ENCODE measurements at regions not wholly inside any gene's neighbourhood (a gene's known extent, or its start where the extent isn't known, plus 50 kb on each side); places are given as distances from the start of the nearest gene placed in this dataset.
"Not testable (repeated sequence)": the region's sequence is repeated elsewhere in the genome, so short reads cannot be mapped to it uniquely, and the experiment has no call there.

GRCh38 chr1:232319072-232319471, 310.9 kb downstream of the SIPA1L2 start:
- no peaks in the 10 kb centered on the region for H3K4me1 ChIP-seq (ENCODE audit: insufficient read depth, low read length)
- H3K9ac ChIP-seq (ENCODE audit: low read depth, low read length), result no peak overlapping the region
- H3K9me3 ChIP-seq (ENCODE audit: control insufficient read depth, insufficient read depth, low read length), result 0 out of 2 replicates have a peak, but pooled peaks cover 3% of the 10 kb centered on the region
- H3K36me3 ChIP-seq (ENCODE audit: insufficient read depth, low read length), result no peaks in the 10 kb centered on the region

- H3K9ac ChIP-seq (ENCODE audit: low read depth, low read length), result no peak overlapping the region
- H3K36me3 ChIP-seq (ENCODE audit: insufficient read depth, low read length), result no peaks in the 10 kb centered on the region
- H3K4me1 ChIP-seq (ENCODE audit: insufficient read depth, low read length), result no peaks in the 10 kb centered on the region
- H3K9me3 ChIP-seq (ENCODE audit: control insufficient read depth, insufficient read depth, low read length), result 0 out of 2 replicates have a peak, but pooled peaks cover 3% of the 10 kb centered on the region
These were observed 311.8 kb downstream of the SIPA1L2 start for GRCh38 chr1:232318143-232318542.

- H3K9me3 ChIP-seq (ENCODE audit: control insufficient read depth, insufficient read depth, low read length), result 0 out of 2 replicates have a peak, but pooled peaks cover 3% of the 10 kb centered on the region
- no peak overlapping the region for H3K9ac ChIP-seq (ENCODE audit: low read depth, low read length)
- no peaks in the 10 kb centered on the region for H3K4me1 ChIP-seq (ENCODE audit: insufficient read depth, low read length)
- H3K36me3 ChIP-seq (ENCODE audit: insufficient read depth, low read length), result no peaks in the 10 kb centered on the region
These were observed 312.6 kb downstream of the SIPA1L2 start for GRCh38 chr1:232317350-232317749.

DNA sequence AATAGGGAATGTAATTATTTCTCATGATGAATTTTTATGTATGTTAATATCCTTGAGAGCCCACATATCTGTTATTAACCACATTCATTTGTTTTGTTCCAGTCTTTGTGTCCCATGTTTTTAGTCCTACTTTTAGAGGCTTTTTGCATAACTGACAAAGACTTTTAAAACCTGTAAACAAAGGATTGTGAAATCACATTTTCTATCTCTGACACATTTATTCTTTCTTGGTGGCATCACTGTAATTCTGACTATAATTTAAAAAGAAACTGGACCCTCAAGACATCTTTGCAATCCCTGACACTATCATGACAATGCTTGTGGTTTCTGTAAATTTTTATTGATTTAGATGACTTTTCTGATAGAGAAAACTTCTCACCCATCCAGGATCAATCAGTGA, 313.1 kb downstream of the SIPA1L2 start:
- Histone ChIP-seq H3K36me3 (ENCODE audit: insufficient read depth, low read length) (no peaks in the 10 kb centered on the region), H3K9me3 (ENCODE audit: control insufficient read depth, insufficient read depth, low read length) (0 out of 2 replicates have a peak, but pooled peaks cover 3% of the 10 kb centered on the region), H3K9ac (ENCODE audit: low read depth, low read length) (no peak overlapping the region), H3K4me1 (ENCODE audit: insufficient read depth, low read length) (no peaks in the 10 kb centered on the region)

GRCh38 chr1:232313876-232314275, 316.1 kb downstream of the SIPA1L2 start:
- H3K9ac ChIP-seq (ENCODE audit: low read depth, low read length); H3K9me3 ChIP-seq (ENCODE audit: control insufficient read depth, insufficient read depth, low read length); H3K4me1 ChIP-seq (ENCODE audit: insufficient read depth, low read length); H3K36me3 ChIP-seq (ENCODE audit: insufficient read depth, low read length): not testable (repeated sequence)

GRCh38 chr1:232310541-232310940, 319.4 kb downstream of the SIPA1L2 start:
- Histone ChIP-seq H3K9ac (ENCODE audit: low read depth, low read length) (no peak overlapping the region), H3K9me3 (ENCODE audit: control insufficient read depth, insufficient read depth, low read length) (no peaks in the 10 kb centered on the region), H3K4me1 (ENCODE audit: insufficient read depth, low read length) (peaks cover 12% of the 10 kb centered on the region), H3K36me3 (ENCODE audit: insufficient read depth, low read length) (no peaks in the 10 kb centered on the region)

GRCh38 chr1:232308616-232309015, 321.3 kb downstream of the SIPA1L2 start:
- H3K36me3 ChIP-seq (ENCODE audit: insufficient read depth, low read length), result no peaks in the 10 kb centered on the region
- H3K9me3 ChIP-seq (ENCODE audit: control insufficient read depth, insufficient read depth, low read length), result no peaks in the 10 kb centered on the region
- peaks cover 12% of the 10 kb centered on the region for H3K4me1 ChIP-seq (ENCODE audit: insufficient read depth, low read length)
- no peak overlapping the region for H3K9ac ChIP-seq (ENCODE audit: low read depth, low read length)

DNA sequence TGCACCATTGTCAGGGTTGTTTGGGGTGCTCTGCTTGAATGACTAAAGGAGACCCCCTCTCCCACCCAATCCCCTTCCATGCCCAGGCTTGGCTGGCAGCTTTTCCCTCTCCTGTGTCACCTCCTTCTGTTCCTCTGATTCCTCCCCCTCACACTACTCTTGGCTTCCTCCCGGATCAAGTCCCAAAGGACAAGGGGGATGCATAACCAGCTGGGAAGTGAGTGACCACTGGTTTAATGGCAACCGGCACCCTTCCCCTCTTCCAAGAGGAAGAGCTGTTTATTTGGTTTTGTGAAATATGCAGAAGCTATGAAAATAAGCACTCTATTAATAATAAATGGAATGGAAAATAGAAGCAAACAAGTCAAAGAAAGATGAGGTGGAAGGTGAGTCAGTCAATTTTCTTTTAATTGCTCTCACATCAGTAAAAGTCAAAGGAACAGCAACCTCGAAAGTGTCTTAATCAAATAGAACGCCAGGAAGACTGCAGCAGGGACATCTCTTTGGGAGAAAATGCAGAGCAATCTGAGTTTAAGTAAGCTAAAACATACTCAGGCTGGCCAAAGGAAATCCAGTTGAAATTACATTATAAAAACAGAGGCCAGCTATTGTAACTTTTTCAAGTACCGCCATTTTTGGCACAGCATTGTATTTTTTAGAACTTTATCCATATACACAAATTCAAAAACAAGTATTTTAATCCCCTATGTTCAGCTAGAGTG, 322.5 kb downstream of the SIPA1L2 start:
- Histone ChIP-seq H3K36me3 (ENCODE audit: insufficient read depth, low read length) (no peaks in the 10 kb centered on the region), H3K4me1 (ENCODE audit: insufficient read depth, low read length) (peaks cover 12% of the 10 kb centered on the region), H3K9me3 (ENCODE audit: control insufficient read depth, insufficient read depth, low read length) (no peaks in the 10 kb centered on the region), H3K9ac (ENCODE audit: low read depth, low read length) (no peak overlapping the region)

GRCh38 chr1:232306269-232306961, 323.5 kb downstream of the SIPA1L2 start:
- Histone ChIP-seq H3K36me3 (ENCODE audit: insufficient read depth, low read length) (no peaks in the 10 kb centered on the region), H3K4me1 (ENCODE audit: insufficient read depth, low read length) (peaks cover 16% of the 10 kb centered on the region), H3K9ac (ENCODE audit: low read depth, low read length) (no peak overlapping the region), H3K9me3 (ENCODE audit: control insufficient read depth, insufficient read depth, low read length) (no peaks in the 10 kb centered on the region)

GRCh38 chr1:232305050-232305449, 324.9 kb downstream of the SIPA1L2 start:
- H3K4me1 ChIP-seq (ENCODE audit: insufficient read depth, low read length), result peaks cover 16% of the 10 kb centered on the region
- H3K9me3 ChIP-seq (ENCODE audit: control insufficient read depth, insufficient read depth, low read length), result no peaks in the 10 kb centered on the region
- H3K9ac ChIP-seq (ENCODE audit: low read depth, low read length), result no peak overlapping the region
- H3K36me3 ChIP-seq (ENCODE audit: insufficient read depth, low read length), result no peaks in the 10 kb centered on the region

DNA sequence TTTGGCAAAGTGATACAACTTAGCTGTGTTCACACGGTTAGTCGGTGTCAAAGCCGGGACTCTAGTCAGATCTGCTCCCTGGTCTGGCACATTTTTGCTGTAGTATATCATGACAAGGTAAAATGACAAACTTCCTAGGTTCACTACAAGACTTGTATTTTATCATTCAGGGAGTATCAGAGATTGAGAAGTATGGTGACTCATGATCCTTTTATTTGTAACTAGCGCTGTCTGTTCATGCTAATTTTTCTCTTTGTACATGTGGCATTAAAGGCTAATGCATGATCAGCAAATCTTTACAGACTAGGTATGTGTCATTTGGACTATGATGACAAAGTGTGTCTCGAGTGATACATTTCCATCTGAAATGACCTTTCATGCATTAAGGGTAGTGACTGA, 326.7 kb downstream of the SIPA1L2 start:
- H3K9me3 ChIP-seq (ENCODE audit: control insufficient read depth, insufficient read depth, low read length), result no peaks in the 10 kb centered on the region
- peaks cover 16% of the 10 kb centered on the region for H3K4me1 ChIP-seq (ENCODE audit: insufficient read depth, low read length)
- no peaks in the 10 kb centered on the region for H3K36me3 ChIP-seq (ENCODE audit: insufficient read depth, low read length)
- no peak overlapping the region for H3K9ac ChIP-seq (ENCODE audit: low read depth, low read length)

- H3K9me3 ChIP-seq (ENCODE audit: control insufficient read depth, insufficient read depth, low read length), result no peaks in the 10 kb centered on the region
- H3K4me1 ChIP-seq (ENCODE audit: insufficient read depth, low read length), result peaks cover 16% of the 10 kb centered on the region
- no peaks in the 10 kb centered on the region for H3K36me3 ChIP-seq (ENCODE audit: insufficient read depth, low read length)
- H3K9ac ChIP-seq (ENCODE audit: low read depth, low read length), result no peak overlapping the region
These were observed 327.3 kb downstream of the SIPA1L2 start for GRCh38 chr1:232302376-232303221.

GRCh38 chr1:232301246-232301645, 328.7 kb downstream of the SIPA1L2 start:
- Histone ChIP-seq H3K9me3 (ENCODE audit: control insufficient read depth, insufficient read depth, low read length) (no peaks in the 10 kb centered on the region), H3K36me3 (ENCODE audit: insufficient read depth, low read length) (no peaks in the 10 kb centered on the region), H3K9ac (ENCODE audit: low read depth, low read length) (no peak overlapping the region), H3K4me1 (ENCODE audit: insufficient read depth, low read length) (peaks cover 5% of the 10 kb centered on the region)

GRCh38 chr1:232300466-232300865, 329.5 kb downstream of the SIPA1L2 start:
- no peak overlapping the region for H3K9ac ChIP-seq (ENCODE audit: low read depth, low read length)
- H3K36me3 ChIP-seq (ENCODE audit: insufficient read depth, low read length), result no peaks in the 10 kb centered on the region
- H3K9me3 ChIP-seq (ENCODE audit: control insufficient read depth, insufficient read depth, low read length), result no peaks in the 10 kb centered on the region
- peaks cover 4% of the 10 kb centered on the region; the same call in 1 of the 2 replicates for H3K4me1 ChIP-seq (ENCODE audit: insufficient read depth, low read length)
